Activated T-cell treated with anti-CD3 and anti-CD28 coated beads for 48 hours (primary cell): ENCODE measurements at regions not wholly inside any gene's neighbourhood (a gene's known extent, or its start where the extent isn't known, plus 50 kb on each side); places are given as distances from the start of the nearest gene placed in this dataset.
"Not testable (repeated sequence)": the region's sequence is repeated elsewhere in the genome, so short reads cannot be mapped to it uniquely, and the experiment has no call there.

Experiments used
- DNase-seq: peaks from one replicate; pipeline ENCODE4 v3.0.0-alpha.2; 2020; ENCODE audit warnings: low read depth

GRCh38 chr2:59791004-59791618 lies 762.3 kb downstream of the BCL11A start:
- DNase-seq, result no peak

GRCh38 chr2:59790186-59791003 lies 763.1 kb downstream of the BCL11A start:
- no peak for DNase-seq

- no peak for DNase-seq
These were observed 763.9 kb downstream of the BCL11A start for GRCh38 chr2:59789523-59789922.

- DNase-seq, result no peak
These were observed 766.4 kb downstream of the BCL11A start for GRCh38 chr2:59787095-59787494.

GRCh38 chr2:59786684-59787083 lies 766.8 kb downstream of the BCL11A start:
- DNase-seq, result no peak

GRCh38 chr2:59779571-59779970 lies 773.9 kb downstream of the BCL11A start:
- no peak for DNase-seq

GRCh38 chr2:59777120-59777519 lies 776.3 kb downstream of the BCL11A start:
- no peak for DNase-seq

GRCh38 chr2:59776726-59777008 lies 776.8 kb downstream of the BCL11A start:
- no peak for DNase-seq

- DNase-seq, result no peak
These were observed 778.5 kb downstream of the BCL11A start for GRCh38 chr2:59774821-59775433.

GRCh38 chr2:59770651-59771050 lies 782.8 kb downstream of the BCL11A start:
- DNase-seq, result no peak

- DNase-seq, result no peak
These were observed 791.5 kb downstream of the BCL11A start for GRCh38 chr2:59761966-59762365.

GRCh38 chr2:59756150-59756549 lies 797.3 kb downstream of the BCL11A start:
- no peak for DNase-seq

- no peak for DNase-seq
These were observed 799.3 kb downstream of the BCL11A start for GRCh38 chr2:59754011-59754735.

- no peak for DNase-seq
These were observed 800.9 kb downstream of the BCL11A start for GRCh38 chr2:59752512-59752911.

- DNase-seq, result no peak
These were observed 801.4 kb downstream of the BCL11A start for GRCh38 chr2:59752071-59752470.

- not testable (repeated sequence) for DNase-seq
These were observed 802.2 kb downstream of the BCL11A start for GRCh38 chr2:59751214-59751613.

GRCh38 chr2:59746291-59746690 lies 807.2 kb downstream of the BCL11A start:
- DNase-seq, result no peak

GRCh38 chr2:59745085-59745484 lies 808.4 kb downstream of the BCL11A start:
- no peak for DNase-seq

- no peak for DNase-seq
These were observed 809.0 kb downstream of the BCL11A start for GRCh38 chr2:59744436-59744835.

GRCh38 chr2:59741840-59742239 lies 811.6 kb downstream of the BCL11A start:
- DNase-seq, result no peak

- DNase-seq, result no peak
These were observed 814.3 kb downstream of the BCL11A start for GRCh38 chr2:59739166-59739565.

- no peak for DNase-seq
These were observed 816.2 kb downstream of the BCL11A start for GRCh38 chr2:59737299-59737698.

- DNase-seq, result no peak
These were observed 818.7 kb downstream of the BCL11A start for GRCh38 chr2:59734743-59735142.
